Activated CD8-positive, alpha-beta T cell treated with anti-CD3 and anti-CD28 coated beads for 36 hours (primary cell): ENCODE measurements at regions not wholly inside any gene's neighbourhood (a gene's known extent, or its start where the extent isn't known, plus 50 kb on each side); places are given as distances from the start of the nearest gene placed in this dataset.

Experiments used
- ATAC-seq: fragments of 200-7000 bp; cut with Tn5 transposase; one replicate; pipeline ENCODE4 v1.10.0; 2021; ENCODE audit warnings: mild to moderate bottlenecking, moderate library complexity
- CTCF ChIA-PET: fragments of 350-600 bp; sonication (Branson Sonifier 250); formaldehyde crosslinking; loops from one replicate; lab custom pipeline; 2021; ENCODE audit warnings: antibody characterized with exemption; lab: Charles Lee
- POLR2A ChIA-PET: fragments of 350-600 bp; sonication (Branson Sonifier 250); formaldehyde crosslinking; loops from one replicate; lab custom pipeline; 2021; ENCODE audit warnings: antibody characterized with exemption; lab: Charles Lee
- DNase-seq: peaks from one replicate; pipeline ENCODE4 v3.0.0-alpha.2; 2020
- H3K27ac Mint-ChIP-seq: one replicate; pipeline ENCODE4 v1.8.0; 2021; ENCODE audit warnings: mild to moderate bottlenecking, mixed read lengths
- H3K27me3 Mint-ChIP-seq: one replicate; pipeline ENCODE4 v1.8.0; 2021; ENCODE audit warnings: mixed read lengths
- H3K36me3 Mint-ChIP-seq: one replicate; pipeline ENCODE4 v1.8.0; 2021; ENCODE audit warnings: low read depth, mixed read lengths
- H3K4me1 Mint-ChIP-seq: one replicate; pipeline ENCODE4 v1.8.0; 2021; ENCODE audit warnings: low read depth, mixed read lengths
- H3K4me3 Mint-ChIP-seq: one replicate; pipeline ENCODE4 v1.8.0; 2021; ENCODE audit warnings: mild to moderate bottlenecking, moderate library complexity, mixed read lengths
- H3K9me3 Mint-ChIP-seq: one replicate; pipeline ENCODE4 v1.8.0; 2021; ENCODE audit warnings: mixed read lengths
- intact Hi-C: fragments of 100-400 bp; cut with micrococcal nuclease; formaldehyde crosslinking; loops from one replicate; pipeline ENCODE4 v1.10.0; 2022
- TF ChIP-seq, protein P1 (sequence below): fragments of 200-600 bp; IDR thresholded peaks from one replicate; pipeline ENCODE4 v1.8.0; 2022; ENCODE audit warnings: antibody characterized with exemption, mild to moderate bottlenecking

- intact Hi-C loops = no loop called here
- no peak for DNase-seq
- Mint-ChIP-seq H3K4me3 (no peak overlapping the region), H3K36me3 (no peaks in the 10 kb centered on the region), H3K9me3 (no peaks in the 10 kb centered on the region), H3K27ac (no peak overlapping the region), H3K27me3 (no peaks in the 10 kb centered on the region), H3K4me1 (peaks cover 2% of the 10 kb centered on the region)
- TF ChIP-seq, protein P1, sequence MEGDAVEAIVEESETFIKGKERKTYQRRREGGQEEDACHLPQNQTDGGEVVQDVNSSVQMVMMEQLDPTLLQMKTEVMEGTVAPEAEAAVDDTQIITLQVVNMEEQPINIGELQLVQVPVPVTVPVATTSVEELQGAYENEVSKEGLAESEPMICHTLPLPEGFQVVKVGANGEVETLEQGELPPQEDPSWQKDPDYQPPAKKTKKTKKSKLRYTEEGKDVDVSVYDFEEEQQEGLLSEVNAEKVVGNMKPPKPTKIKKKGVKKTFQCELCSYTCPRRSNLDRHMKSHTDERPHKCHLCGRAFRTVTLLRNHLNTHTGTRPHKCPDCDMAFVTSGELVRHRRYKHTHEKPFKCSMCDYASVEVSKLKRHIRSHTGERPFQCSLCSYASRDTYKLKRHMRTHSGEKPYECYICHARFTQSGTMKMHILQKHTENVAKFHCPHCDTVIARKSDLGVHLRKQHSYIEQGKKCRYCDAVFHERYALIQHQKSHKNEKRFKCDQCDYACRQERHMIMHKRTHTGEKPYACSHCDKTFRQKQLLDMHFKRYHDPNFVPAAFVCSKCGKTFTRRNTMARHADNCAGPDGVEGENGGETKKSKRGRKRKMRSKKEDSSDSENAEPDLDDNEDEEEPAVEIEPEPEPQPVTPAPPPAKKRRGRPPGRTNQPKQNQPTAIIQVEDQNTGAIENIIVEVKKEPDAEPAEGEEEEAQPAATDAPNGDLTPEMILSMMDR = no peak
- CTCF ChIA-PET = interaction anchor here (1.4 kb wide), 1 partner anchor 12 kb away, joined by 3 read pairs; no protein-coding TSS in a partner anchor
- no peak for ATAC-seq
- POLR2A ChIA-PET = no interaction called here
These were observed 192.2 kb downstream of the MIAT start for GRCh38 chr22:26849575-26849974.

- Mint-ChIP-seq H3K9me3 (no peaks in the 10 kb centered on the region), H3K4me3 (no peak overlapping the region), H3K36me3 (no peaks in the 10 kb centered on the region), H3K4me1 (peaks cover 2% of the 10 kb centered on the region), H3K27me3 (no peaks in the 10 kb centered on the region), H3K27ac (no peak overlapping the region)
- ATAC-seq = no peak
- no peak for DNase-seq
- TF ChIP-seq, protein P1 = no peak
- intact Hi-C loops = no loop called here
- CTCF ChIA-PET = no interaction called here
- POLR2A ChIA-PET = no interaction called here
These were observed 193.7 kb downstream of the MIAT start for GRCh38 chr22:26851125-26851524.

DNA sequence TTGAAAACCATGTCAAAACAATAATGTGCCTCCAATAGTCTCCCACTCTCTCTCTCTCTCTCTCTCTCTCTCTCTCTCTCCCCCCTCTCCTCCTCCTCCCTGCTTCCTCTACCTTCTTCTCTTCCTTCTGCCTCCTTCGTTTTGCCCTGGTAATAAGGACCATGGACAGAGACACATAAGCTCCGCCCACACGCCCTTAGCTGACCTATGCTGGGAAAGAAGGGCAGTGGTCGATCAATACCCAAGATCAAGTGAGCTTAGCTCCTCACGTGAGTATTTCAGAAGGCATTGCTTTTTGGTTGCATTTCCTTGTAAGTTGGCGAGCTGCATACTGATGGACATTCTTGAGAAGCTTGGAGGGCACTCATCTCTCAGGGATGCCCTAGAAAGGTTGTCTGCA, 194.8 kb downstream of the MIAT start:
- CTCF ChIA-PET = interaction anchor here (1.5 kb wide), 1 partner anchor 9 kb away, joined by 3 read pairs; no protein-coding TSS in a partner anchor
- Mint-ChIP-seq H3K4me3 (no peak overlapping the region), H3K4me1 (no peaks in the 10 kb centered on the region), H3K9me3 (no peaks in the 10 kb centered on the region), H3K27me3 (no peaks in the 10 kb centered on the region), H3K36me3 (no peaks in the 10 kb centered on the region), H3K27ac (no peak overlapping the region)
- POLR2A ChIA-PET = interaction anchor here (0.6 kb wide), 1 partner anchor 206 kb away, joined by 3 read pairs; no protein-coding TSS in a partner anchor
- ATAC-seq = no peak
- intact Hi-C loops = no loop called here
- DNase-seq = no peak
- TF ChIP-seq, protein P1 = no peak

DNA sequence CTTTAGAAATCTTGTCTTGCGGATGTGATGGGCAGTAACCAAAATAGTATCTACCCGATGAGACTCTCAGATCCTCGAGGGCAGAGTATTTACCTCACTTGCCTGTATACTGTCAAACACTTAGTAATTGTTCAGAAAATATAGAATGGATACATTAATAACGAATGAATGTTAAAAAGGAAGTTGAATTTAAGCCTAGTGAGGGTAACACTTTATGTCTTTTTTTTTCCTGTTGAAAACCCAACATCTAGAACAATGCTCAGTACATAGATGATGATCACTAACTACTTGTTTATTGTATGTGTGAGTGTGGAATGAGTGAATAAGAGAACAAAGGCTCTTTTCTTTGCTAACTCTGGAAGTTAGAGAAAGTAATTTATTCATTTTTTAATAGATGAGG, 195.7 kb downstream of the MIAT start:
- Mint-ChIP-seq H3K9me3 (no peaks in the 10 kb centered on the region), H3K27ac (no peak overlapping the region), H3K36me3 (no peaks in the 10 kb centered on the region), H3K27me3 (no peaks in the 10 kb centered on the region), H3K4me3 (no peak overlapping the region), H3K4me1 (no peaks in the 10 kb centered on the region)
- intact Hi-C loops = no loop called here
- TF ChIP-seq, protein P1 = no peak
- ATAC-seq = no peak
- ChIA-PET POLR2A (interaction anchor here (0.6 kb wide), 1 partner anchor 205 kb away, joined by 3 read pairs; no protein-coding TSS in a partner anchor), CTCF (interaction anchor here (1.5 kb wide), 1 partner anchor 10 kb away, joined by 3 read pairs; no protein-coding TSS in a partner anchor)
- no peak for DNase-seq

DNA sequence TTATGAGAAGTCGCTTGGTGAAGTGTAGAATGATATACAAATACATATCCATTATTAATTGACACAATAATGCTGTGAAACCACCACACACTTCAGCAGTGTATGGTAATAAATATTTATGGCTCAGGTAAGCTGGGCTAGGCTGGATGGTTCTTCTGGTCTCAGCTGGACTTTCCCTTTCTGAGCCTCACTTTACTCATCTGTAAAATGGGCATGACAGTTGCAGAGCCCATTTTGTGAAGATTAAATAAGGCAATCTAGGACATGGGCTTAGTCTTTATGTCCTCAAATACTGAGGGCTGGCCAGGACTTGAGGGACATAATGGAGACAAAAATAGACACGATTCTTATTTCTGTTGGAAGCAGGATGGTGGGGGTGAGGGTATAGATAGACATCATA, 196.1 kb downstream of the MIAT start:
- H3K4me1 Mint-ChIP-seq = no peaks in the 10 kb centered on the region
- ATAC-seq (no peak), DNase-seq (no peak)
- H3K36me3 Mint-ChIP-seq = no peaks in the 10 kb centered on the region
- H3K27me3 Mint-ChIP-seq = no peaks in the 10 kb centered on the region
- H3K9me3 Mint-ChIP-seq = no peaks in the 10 kb centered on the region
- ChIA-PET CTCF (no interaction called here), POLR2A (no interaction called here)
- intact Hi-C loops = no loop called here
- no peak overlapping the region for H3K4me3 Mint-ChIP-seq
- TF ChIP-seq, protein P1 = no peak
- H3K27ac Mint-ChIP-seq = no peak overlapping the region
